Subcutaneous abdominal adipose tissue (tissue), 5 donors: ENCODE measurements at regions not wholly inside any gene's neighbourhood (a gene's known extent, or its start where the extent isn't known, plus 50 kb on each side); places are given as distances from the start of the nearest gene placed in this dataset.
"Not testable (repeated sequence)": the region's sequence is repeated elsewhere in the genome, so short reads cannot be mapped to it uniquely, and the experiment has no call there.

Experiments
- H3K27ac ChIP-seq: one replicate; pipeline ENCODE4 v1.7.0; 2013; ENCODE audit warnings: low read depth, mild to moderate bottlenecking, inconsistent platforms, low read length, moderate library complexity
- H3K27me3 ChIP-seq, 5 donors: one replicate each; pipeline ENCODE4 v1.7.0; 2013; ENCODE audit warnings: low read length in 5 of 5, inconsistent platforms in 1 of 5; ENCODE audit not compliant: control insufficient read depth in 5 of 5, insufficient read depth in 4 of 5
- H3K36me3 ChIP-seq, 5 donors: one replicate each; pipeline ENCODE4 v1.7.0; 2013; ENCODE audit warnings: low read length in 5 of 5; ENCODE audit not compliant: control insufficient read depth in 5 of 5, insufficient read depth in 5 of 5
- H3K4me1 ChIP-seq, 5 donors: one replicate each; pipeline ENCODE4 v1.7.0; 2013; ENCODE audit warnings: low read length in 5 of 5, mild to moderate bottlenecking in 3 of 5, moderate library complexity in 1 of 5; ENCODE audit not compliant: control insufficient read depth in 5 of 5, insufficient read depth in 5 of 5
- H3K4me3 ChIP-seq, 5 donors: one replicate each; pipeline ENCODE4 v1.7.0; 2013; ENCODE audit warnings: low read length in 5 of 5, low read depth in 1 of 5
- H3K9ac ChIP-seq, 5 donors: one replicate each; pipeline ENCODE4 v1.7.0; 2013; ENCODE audit warnings: low read length in 5 of 5, mild to moderate bottlenecking in 4 of 5, moderate library complexity in 3 of 5
- H3K9me3 ChIP-seq, 5 donors: one replicate each; pipeline ENCODE4 v1.7.0; 2013; ENCODE audit warnings: low read length in 5 of 5; ENCODE audit not compliant: control insufficient read depth in 5 of 5
- donor health status: healthy.
- donor health status: healthy.
- donor health status: healthy.
- donor health status: healthy.
- donor health status: healthy.

DNA sequence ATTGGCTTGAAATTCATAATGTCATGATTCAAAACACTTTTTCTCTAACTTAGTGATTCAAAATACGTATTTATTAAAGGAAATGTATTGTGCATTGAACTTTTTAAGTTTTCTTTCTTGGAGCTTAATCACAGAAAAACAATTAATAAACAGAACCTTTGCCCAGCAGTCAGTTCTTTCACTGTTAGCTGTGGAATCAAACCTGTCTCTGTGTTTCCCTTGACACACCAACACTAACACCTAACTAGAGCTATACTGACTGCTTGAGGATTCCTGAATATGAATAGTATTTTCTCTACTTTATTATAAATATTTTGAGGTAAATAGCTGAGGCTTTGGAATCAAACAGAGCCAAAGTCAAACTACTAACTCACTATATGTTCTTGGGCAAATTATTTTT is 296.4 kb downstream of the HIVEP2 start:
- Histone ChIP-seq H3K4me3 (no peak overlapping the region), H3K4me1 (no peaks in the 10 kb centered on the region), H3K27me3 (peaks cover 0 to 11% (median 6%) of the 10 kb centered on the region in 5 donors), H3K9ac (no peak overlapping the region), H3K27ac (no peak overlapping the region), H3K36me3 (no peaks in the 10 kb centered on the region), H3K9me3 (no peaks in the 10 kb centered on the region)

DNA sequence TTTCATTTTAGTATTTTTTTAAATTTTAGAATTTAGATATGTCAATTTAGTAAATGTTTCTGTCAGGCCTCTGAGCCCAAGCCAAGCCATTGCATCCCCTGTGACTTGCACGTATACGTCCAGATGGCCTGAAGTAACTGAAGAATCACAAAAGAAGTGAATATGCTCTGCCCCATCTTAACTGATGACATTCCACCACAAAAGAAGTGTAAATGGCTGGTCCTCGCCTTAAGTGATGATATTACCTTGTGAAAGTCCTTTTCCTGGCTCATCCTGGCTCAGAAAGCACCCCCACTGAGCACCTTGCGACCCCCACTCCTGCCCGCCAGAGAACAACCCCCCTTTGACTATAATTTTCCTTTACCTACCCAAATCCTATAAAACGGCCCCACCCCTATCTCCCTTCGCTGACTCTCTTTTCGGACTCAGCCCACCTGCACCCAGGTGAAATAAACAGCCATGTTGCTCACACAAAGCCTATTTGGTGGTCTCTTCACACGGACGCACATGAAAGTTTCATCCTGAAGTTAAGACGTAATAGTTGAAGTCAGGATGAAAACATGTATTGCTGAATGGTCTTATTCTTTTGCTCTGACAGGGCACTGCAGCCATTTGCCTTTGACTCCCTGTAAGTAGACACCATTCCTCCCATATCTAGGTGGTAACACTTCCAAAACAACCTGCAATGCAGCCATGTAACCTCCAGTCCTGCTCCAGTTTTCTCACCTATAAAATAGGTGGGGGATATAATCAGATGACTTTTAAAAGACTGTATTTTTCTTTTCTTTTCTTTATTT is 295.3 kb downstream of the HIVEP2 start:
- not testable (repeated sequence) for H3K4me1 ChIP-seq, H3K27me3 ChIP-seq, H3K9me3 ChIP-seq, H3K36me3 ChIP-seq, H3K4me3 ChIP-seq, H3K9ac ChIP-seq, H3K27ac ChIP-seq

DNA sequence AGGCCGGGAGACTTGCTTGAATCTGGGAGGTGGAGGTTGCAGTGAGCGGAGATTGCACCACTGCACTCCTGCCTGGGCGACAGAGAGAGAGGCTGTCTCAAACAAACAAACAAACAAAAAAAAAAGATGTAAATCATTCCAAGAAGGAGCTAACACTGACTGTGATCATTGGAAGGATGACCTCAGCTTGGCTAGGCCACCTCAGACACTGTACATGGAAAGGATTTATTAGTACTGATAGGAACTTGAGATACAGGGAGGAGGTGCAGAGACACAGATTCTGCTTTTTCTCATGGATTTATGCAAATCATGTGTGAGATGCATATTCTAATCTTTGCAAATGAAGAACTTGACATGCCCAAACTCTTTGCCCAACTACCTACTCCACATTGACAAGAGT is 293.6 kb downstream of the HIVEP2 start:
- Histone ChIP-seq H3K27ac (no peak overlapping the region), H3K4me1 (no peaks in the 10 kb centered on the region), H3K4me3 (no peak overlapping the region), H3K27me3 (peaks cover 0 to 8% (median 0%) of the 10 kb centered on the region in 5 donors), H3K9me3 (no peaks in the 10 kb centered on the region), H3K36me3 (no peaks in the 10 kb centered on the region), H3K9ac (no peak overlapping the region)

DNA sequence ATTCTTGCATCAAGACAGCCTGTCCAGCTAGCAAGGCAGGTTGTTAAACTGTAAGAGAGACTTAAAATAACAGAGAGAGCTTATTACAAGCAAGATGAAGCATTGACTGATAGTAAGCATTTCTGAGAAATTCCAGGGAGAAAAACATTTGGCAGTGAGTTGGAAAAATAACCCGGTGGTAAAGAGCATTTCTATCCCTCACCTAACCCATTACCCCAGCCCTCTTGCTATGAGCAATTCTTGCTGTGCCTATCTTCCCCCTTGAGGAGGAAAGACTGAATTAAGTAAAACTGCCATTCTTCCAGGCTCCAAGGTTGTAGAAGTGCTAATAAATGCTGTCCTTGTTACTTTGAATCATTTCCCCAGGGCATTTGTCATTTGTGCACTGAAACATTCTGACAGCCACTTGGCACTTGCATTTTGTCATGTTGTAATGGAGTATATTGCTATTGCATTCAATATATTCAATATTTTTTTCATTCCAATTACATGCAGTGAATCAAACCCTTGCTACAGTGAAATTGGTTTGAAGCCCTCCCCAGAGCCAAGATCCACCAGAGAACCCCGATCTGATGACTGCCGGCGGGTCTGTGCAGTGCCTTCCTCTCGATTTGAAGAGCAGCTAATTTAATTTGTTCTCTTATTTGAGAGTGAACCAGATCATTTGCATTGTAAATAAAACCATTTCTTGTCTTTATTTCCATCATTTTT is 291.1 kb downstream of the HIVEP2 start:
- Histone ChIP-seq H3K27me3 (peaks cover 0 to 5% (median 0%) of the 10 kb centered on the region in 5 donors), H3K9me3 (no peaks in the 10 kb centered on the region), H3K4me1 (no peaks in the 10 kb centered on the region), H3K27ac (no peak overlapping the region), H3K36me3 (no peaks in the 10 kb centered on the region), H3K4me3 (no peak overlapping the region), H3K9ac (no peak overlapping the region)

DNA sequence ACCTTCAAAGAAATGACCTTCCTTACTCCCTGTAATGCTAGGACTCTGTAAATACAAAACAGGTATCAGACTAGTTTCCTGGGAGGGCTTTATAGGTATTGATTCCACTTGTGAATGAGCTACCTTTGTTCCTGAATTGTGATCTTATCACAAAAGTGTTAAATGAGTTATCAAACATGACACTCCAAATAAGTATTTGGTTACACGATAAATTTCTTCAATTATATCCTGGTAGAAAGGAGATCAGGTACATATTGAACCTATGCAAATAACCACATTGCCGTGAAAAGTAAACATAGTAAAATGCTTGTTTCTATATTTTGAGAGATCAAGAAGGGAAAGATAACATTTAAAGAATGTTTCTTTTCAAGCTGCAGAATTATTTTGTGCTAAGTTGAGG is 285.3 kb downstream of the HIVEP2 start:
- Histone ChIP-seq H3K9ac (no peak overlapping the region), H3K9me3 (peaks cover 0 to 14% (median 11%) of the 10 kb centered on the region in 5 donors), H3K4me1 (no peaks in the 10 kb centered on the region), H3K36me3 (no peaks in the 10 kb centered on the region), H3K4me3 (no peak overlapping the region), H3K27ac (no peak overlapping the region), H3K27me3 (no peaks in the 10 kb centered on the region)

DNA sequence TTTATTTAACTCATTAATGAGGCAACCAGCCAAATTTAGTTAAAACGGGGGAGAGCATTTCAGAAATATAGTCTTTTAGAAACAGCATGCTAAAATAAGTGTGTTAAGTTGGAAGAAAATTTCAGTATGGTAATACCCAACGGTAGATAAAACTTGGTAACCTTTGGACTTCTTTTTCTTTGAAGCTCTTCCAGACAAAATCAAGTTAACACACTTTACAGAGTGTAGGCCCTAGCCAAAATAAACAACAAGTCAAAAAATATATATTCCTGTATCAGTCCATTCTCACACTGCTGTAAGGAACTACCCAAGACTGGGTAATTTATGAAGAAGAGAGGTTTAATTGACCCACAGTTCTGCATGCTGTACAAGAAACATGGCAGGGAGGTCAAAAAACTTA is 279.6 kb downstream of the HIVEP2 start:
- H3K27me3 ChIP-seq = no peaks in the 10 kb centered on the region
- H3K36me3 ChIP-seq = no peaks in the 10 kb centered on the region
- H3K27ac ChIP-seq = no peak overlapping the region
- H3K4me1 ChIP-seq = no peaks in the 10 kb centered on the region
- peaks cover 0 to 19% (median 11%) of the 10 kb centered on the region in 5 donors for H3K9me3 ChIP-seq
- H3K4me3 ChIP-seq = no peak overlapping the region
- no peak overlapping the region for H3K9ac ChIP-seq

DNA sequence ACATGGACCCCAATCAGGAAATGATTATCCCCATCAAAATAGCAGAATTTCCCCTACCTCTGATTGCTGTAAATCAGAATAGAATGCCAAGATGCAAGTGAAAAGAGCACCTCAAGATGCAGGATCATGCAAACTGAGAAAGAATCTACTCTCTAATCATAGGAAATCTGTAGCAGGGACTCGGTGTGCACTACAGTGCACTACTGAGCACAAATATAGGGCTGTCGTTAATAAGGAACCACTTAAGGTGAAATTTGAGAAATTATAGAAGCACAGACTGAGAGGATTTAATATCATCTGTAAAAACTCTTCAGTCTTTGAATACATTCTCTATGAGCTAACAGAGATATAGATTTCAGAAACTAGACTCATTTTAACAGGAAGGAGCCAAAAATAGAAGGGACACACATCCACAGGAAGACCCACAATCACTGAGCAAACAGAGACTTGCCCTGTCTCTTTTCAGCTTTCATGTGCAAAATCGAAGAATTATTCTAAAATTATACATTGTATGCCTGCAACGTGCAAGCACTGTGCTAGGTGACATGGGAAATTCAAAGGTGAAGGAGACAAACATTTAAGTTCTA is 278.3 kb downstream of the HIVEP2 start:
- Histone ChIP-seq H3K4me3 (no peak overlapping the region), H3K9ac (no peak overlapping the region), H3K27ac (no peak overlapping the region), H3K27me3 (no peaks in the 10 kb centered on the region), H3K36me3 (no peaks in the 10 kb centered on the region), H3K9me3 (peaks cover 0 to 19% (median 11%) of the 10 kb centered on the region in 5 donors), H3K4me1 (no peaks in the 10 kb centered on the region)

DNA sequence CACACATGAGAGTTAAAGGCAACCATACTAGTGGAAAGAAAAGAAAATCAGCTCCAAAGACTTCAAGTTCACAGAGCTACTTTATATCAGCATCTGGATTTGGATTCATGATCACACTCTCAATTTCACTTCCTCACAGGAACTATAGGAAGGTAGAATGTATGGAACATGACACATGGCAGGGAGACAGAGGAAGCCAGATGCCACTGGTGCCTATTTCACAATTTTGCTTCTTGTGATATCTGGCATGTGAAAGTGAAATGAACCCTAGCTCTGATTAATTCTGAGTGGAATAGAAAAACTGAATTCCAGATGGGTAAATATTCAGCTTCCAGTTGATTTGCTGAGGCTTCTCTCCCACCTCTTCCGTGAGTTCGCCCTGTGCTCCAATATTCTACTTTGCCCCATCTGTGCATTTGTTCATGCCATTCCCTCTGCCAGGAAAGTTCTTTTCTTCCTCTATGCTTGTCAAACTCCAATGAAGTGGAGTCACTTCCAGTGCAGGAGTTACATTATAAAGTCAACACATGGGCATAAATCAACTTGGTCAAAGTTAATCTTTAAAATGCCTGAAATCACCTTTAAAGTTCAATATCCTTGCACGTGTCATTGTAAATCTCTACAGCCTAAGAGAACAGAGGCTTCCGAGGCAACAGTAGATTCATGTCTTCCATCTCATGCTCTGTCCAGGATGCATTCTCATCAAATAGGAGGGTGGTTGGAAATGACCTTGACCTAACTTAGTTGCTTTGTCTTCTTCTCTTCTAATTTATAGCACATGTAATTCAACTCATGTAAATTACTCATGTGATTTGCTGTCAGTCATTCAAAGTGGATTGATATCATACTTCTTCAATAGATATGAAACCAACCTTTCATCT is 275.3 kb downstream of the HIVEP2 start:
- Histone ChIP-seq H3K9ac (no peak overlapping the region), H3K9me3 (peaks cover 0 to 4% (median 0%) of the 10 kb centered on the region in 5 donors), H3K4me3 (no peak overlapping the region), H3K4me1 (no peaks in the 10 kb centered on the region), H3K27me3 (no peaks in the 10 kb centered on the region), H3K27ac (no peak overlapping the region), H3K36me3 (no peaks in the 10 kb centered on the region)

DNA sequence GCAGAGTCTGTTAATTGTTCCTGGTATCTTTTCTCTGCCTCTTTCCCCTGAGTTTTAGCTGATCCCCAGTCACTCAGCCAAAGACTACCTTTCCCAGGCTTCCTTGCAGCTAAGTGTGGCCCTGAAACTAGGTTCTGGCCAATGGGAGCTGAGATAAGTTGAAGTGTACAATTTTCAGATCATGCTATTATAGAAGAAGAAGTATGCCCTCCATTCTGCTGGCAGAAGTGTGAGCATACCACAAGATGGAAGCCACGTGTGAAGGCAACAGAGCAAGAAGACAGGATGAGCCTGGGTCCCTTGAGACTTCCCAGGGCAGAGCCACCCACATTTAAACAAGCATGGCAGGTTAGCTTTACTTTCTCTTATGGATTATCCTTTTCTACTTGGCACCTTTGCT is 273.2 kb downstream of the HIVEP2 start:
- Histone ChIP-seq H3K27ac (no peak overlapping the region), H3K27me3 (peaks cover 0 to 7% (median 3%) of the 10 kb centered on the region in 5 donors), H3K9ac (no peak overlapping the region), H3K36me3 (no peaks in the 10 kb centered on the region), H3K4me3 (no peak overlapping the region), H3K4me1 (no peaks in the 10 kb centered on the region), H3K9me3 (peaks cover 0 to 3% (median 0%) of the 10 kb centered on the region in 5 donors)
